Gastroesophageal sphincter (tissue), 3 donors: ENCODE measurements at regions not wholly inside any gene's neighbourhood (a gene's known extent, or its start where the extent isn't known, plus 50 kb on each side); places are given as distances from the start of the nearest gene placed in this dataset.

Source experiments
- EP300 ChIP-seq: sonication (generic); formaldehyde crosslinking; IDR thresholded peaks from one replicate; pipeline ENCODE4 v1.6.1; 2017; ENCODE audit warnings: antibody characterized with exemption, mild to moderate bottlenecking
- POLR2A ChIP-seq, 2 donors: fragments of 450-650 bp; IDR thresholded peaks; one replicate each; pipeline ENCODE4 v1.6.1; 2017; ENCODE audit warnings: antibody characterized with exemption in 2 of 2, mild to moderate bottlenecking in 2 of 2, moderate library complexity in 1 of 2
- TF ChIP-seq, protein P1 (sequence below), 4 experiments: fragments of 200-600 bp in 2 of 4; fragments of 450-650 bp in 2 of 4; sonication (generic) in 1 of 4; IDR thresholded peaks; one replicate each; pipeline ENCODE4 v1.5.1; 2017 to 2019; ENCODE audit warnings: antibody characterized with exemption in 4 of 4, mild to moderate bottlenecking in 2 of 4, moderate library complexity in 2 of 4

DNA sequence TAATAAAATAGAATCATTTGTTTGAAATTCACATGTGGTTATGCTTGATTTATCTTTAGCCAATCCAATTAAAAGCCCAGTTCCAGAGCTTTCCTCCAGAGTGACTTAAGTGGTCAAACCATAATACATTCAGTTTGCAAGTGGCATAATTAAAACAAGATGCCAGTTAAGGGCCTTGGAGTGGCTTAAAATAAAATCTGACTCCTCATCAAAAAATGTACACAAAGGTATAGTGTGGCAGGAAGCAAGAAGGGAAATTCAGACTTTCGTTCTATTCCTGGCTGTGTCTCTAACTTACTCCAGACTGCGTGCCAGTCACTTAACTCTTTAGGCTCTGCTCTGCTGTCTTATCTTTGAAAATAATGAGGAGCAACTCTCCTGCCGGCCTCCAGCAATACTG is 215.9 kb upstream of the PRNP start:
- TF ChIP-seq, protein P1, sequence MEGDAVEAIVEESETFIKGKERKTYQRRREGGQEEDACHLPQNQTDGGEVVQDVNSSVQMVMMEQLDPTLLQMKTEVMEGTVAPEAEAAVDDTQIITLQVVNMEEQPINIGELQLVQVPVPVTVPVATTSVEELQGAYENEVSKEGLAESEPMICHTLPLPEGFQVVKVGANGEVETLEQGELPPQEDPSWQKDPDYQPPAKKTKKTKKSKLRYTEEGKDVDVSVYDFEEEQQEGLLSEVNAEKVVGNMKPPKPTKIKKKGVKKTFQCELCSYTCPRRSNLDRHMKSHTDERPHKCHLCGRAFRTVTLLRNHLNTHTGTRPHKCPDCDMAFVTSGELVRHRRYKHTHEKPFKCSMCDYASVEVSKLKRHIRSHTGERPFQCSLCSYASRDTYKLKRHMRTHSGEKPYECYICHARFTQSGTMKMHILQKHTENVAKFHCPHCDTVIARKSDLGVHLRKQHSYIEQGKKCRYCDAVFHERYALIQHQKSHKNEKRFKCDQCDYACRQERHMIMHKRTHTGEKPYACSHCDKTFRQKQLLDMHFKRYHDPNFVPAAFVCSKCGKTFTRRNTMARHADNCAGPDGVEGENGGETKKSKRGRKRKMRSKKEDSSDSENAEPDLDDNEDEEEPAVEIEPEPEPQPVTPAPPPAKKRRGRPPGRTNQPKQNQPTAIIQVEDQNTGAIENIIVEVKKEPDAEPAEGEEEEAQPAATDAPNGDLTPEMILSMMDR (IDR thresholded peaks at IDR 0.05): no peak
- TF ChIP-seq POLR2A (IDR thresholded peaks at IDR 0.05): no peak
- TF ChIP-seq EP300: no peak
